Activated CD4-positive, CD25-positive, alpha-beta regulatory T cell (primary cell): ENCODE measurements at regions not wholly inside any gene's neighbourhood (a gene's known extent, or its start where the extent isn't known, plus 50 kb on each side); places are given as distances from the start of the nearest gene placed in this dataset.
"Not testable (repeated sequence)": the region's sequence is repeated elsewhere in the genome, so short reads cannot be mapped to it uniquely, and the experiment has no call there.

Experiments
- DNase-seq, 4 experiments: peaks; one replicate each; lab custom pipeline; 2025; lab: John Stamatoyannopoulos, UW

- DNase-seq = no peak
Measured at GRCh38 chr22:48734359-48734758, 1093.3 kb downstream of the BRD1 start.

GRCh38 chr22:48729499-48730171 is 1098.0 kb downstream of the BRD1 start:
- DNase-seq = no peak

GRCh38 chr22:48727454-48728058 is 1100.1 kb downstream of the BRD1 start:
- DNase-seq = no peak

GRCh38 chr22:48724899-48725298 is 1102.8 kb downstream of the BRD1 start:
- DNase-seq = no peak

GRCh38 chr22:48722661-48723060 is 1105.0 kb downstream of the BRD1 start:
- no peak for DNase-seq

- DNase-seq = no peak
Measured at GRCh38 chr22:48721395-48721669, 1106.3 kb downstream of the BRD1 start.

- no peak for DNase-seq
Measured at GRCh38 chr22:48720662-48721394, 1106.8 kb downstream of the BRD1 start.

GRCh38 chr22:48719978-48720661 is 1107.6 kb downstream of the BRD1 start:
- no peak for DNase-seq

GRCh38 chr22:48718818-48719500 is 1108.7 kb downstream of the BRD1 start:
- no peak for DNase-seq

- no peak for DNase-seq
Measured at GRCh38 chr22:48717883-48718817, 1109.5 kb downstream of the BRD1 start.

- no peak for DNase-seq
Measured at GRCh38 chr22:48717076-48717810, 1110.4 kb downstream of the BRD1 start.

- DNase-seq = not testable (repeated sequence)
Measured at GRCh38 chr22:48716154-48716553, 1111.5 kb downstream of the BRD1 start.

GRCh38 chr22:48715511-48715910 is 1112.2 kb downstream of the BRD1 start:
- no peak for DNase-seq

- no peak for DNase-seq
Measured at GRCh38 chr22:48714231-48714630, 1113.4 kb downstream of the BRD1 start.

- DNase-seq = no peak
Measured at GRCh38 chr22:48713272-48714205, 1114.1 kb downstream of the BRD1 start.

- no peak for DNase-seq
Measured at GRCh38 chr22:48712558-48713271, 1115.0 kb downstream of the BRD1 start.

GRCh38 chr22:48711669-48712068 is 1116.0 kb downstream of the BRD1 start:
- DNase-seq = no peak

GRCh38 chr22:48711031-48711431 is 1116.6 kb downstream of the BRD1 start:
- no peak for DNase-seq

GRCh38 chr22:48710410-48710809 is 1117.3 kb downstream of the BRD1 start:
- DNase-seq = no peak
